COLO829 (cell line): ENCODE measurements at regions not wholly inside any gene's neighbourhood (a gene's known extent, or its start where the extent isn't known, plus 50 kb on each side); places are given as distances from the start of the nearest gene placed in this dataset.
A peak's percentile ranks its signal among the peaks of the same experiment; 100 is the strongest.

ENCODE experiments used
- DNase-seq: peaks from one replicate; pipeline ENCODE4 v3.0.0; 2012; ENCODE audit warnings: low spot score

DNA sequence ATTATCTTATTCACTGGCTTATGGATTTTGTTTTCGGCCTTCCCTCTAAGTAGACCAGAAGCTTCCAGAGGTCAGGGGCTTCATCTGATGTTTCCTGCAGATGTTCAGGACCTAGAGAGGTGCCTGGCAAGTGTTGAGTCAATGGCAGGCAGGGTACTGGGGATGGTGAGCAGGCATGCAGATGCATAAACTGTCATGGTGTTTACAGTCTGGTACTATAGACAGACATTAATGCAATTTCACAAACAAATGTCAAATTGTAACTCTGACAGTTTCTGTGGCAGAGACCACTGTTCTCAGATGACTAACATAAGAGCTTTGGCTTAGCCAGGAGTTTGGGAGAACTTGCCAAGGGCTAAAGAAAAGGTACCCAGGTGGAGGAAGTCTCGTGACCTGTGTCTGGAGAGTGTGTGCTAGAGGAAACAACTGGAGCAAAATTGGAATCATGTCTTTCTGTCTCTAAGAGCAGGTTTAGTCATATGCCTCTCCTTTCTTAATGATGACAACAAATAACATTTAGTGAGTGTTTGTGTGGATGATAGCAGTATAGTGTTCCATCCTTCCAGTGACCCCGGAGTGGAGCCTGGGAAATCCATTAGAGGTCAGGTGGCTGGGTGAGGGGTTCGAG is 53.7 kb upstream of the TRAK1 start:
- DNase-seq = no peak

DNA sequence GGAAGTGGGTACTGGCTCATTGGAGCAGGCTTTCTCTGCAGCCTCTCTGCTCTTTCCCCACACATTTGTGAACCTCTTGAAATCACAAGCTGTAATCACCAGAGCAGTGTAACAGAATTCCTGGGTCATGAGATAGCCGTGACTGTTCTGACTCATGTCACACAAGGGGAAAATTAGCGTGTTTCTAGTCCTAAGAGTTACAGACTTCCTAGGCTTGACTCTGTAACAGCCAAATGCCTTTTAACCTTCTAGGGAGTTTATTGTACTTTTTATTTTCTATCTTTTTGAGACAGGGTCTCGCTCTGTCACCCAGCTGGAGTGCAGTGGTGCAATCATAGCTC is 54.7 kb upstream of the TRAK1 start:
- DNase-seq = peak; percentile 79

DNA sequence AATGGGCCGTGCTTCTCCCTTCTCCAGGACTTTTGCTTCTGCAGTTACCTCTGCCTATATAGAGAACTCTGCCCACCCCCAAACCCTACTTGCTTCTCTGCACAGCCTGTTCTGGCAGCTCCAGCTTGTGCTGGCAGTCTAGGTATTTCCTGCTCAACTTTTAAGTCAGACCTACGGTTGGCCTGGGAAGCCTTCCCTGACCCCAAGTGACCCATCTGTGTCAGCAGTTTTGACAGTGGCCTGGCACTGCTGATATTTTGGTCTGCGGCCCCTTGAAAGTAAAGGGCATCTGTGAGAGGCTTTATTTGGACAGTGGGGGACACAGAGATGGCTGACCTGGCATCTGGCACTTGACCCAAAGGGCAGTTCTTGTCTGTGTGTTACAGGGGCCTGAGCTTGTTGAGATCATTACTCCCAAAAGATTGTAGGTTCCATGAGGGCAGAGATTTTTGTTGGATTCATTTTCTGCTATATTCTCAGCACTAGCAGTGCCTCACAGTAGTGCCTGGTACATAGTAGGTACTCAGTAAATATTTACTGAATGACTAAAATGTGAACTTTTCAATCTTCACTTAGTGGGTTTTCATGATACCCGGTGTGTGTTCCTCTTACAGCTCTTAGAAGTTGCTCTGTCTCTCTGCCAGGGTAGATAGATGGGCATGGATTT is 55.2 kb upstream of the TRAK1 start:
- no peak for DNase-seq

DNA sequence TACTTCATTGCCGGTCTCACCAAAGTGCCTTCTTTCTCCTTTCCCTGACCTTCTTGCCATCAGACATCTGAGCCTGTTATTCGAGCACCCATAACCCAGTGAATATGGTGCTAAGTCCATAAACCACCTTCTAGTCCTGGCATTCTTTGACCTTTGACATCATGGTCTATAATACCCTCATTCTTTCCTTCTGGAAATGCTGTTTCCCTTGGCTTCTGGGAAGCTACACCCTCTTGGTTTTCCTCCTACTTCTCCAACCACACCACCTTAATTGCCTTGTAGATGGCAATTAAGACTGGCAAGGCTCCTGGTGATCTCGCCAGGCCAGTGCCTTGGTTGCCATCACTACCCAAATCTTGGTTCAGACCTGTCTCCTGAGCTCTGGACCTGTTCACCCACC is 56.1 kb upstream of the TRAK1 start:
- no peak for DNase-seq

DNA sequence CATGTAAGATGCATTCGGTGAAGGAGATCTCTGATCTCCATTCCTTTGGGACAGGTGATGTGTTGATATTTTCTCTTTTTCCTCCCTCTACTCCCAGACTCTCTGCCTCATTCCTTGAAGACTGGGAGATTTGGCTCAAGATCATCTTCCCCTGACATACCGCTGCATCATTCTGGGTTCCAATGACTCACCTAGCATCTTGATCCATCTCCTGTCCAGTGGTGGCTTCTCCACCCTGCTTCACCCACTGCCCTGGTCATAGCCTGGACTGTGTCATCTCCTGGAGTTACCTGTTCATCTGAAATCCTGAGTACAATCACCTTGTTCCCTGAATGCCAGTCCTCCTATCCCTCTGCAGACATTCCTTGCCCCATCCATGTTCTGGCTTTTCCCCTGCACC is 57.4 kb upstream of the TRAK1 start:
- DNase-seq = no peak

DNA sequence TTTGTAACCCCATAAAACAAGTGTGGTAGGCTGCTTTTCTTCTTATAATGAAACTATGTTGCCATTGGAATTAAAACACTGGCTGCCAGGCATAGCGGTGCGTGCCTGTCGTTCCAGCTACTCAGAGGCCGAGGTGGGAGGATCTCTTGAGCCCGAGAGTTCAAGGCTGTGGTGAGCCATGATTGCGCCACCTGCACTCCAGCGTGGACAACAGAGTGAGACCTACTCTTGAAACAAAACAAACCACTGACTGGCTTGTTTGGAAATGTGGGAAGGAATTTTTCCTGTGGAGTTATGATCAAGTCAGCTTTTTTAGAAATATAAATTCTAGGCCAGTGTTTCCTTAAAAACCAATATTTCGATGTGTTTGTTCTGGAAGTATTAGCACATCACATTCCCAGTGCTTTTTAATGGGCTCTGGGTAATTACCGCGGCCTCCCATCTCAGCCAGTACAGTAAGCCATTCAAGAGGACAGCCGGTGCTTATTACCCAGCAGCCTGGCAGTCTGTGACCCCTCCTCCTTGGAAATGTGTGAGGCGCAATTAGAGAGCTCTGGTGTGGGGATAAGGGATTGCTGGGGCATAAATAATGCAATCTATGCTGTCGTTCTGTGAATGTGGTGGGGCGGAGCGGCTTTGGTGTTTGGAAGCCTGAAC is 58.3 kb upstream of the TRAK1 start:
- DNase-seq = no peak

DNA sequence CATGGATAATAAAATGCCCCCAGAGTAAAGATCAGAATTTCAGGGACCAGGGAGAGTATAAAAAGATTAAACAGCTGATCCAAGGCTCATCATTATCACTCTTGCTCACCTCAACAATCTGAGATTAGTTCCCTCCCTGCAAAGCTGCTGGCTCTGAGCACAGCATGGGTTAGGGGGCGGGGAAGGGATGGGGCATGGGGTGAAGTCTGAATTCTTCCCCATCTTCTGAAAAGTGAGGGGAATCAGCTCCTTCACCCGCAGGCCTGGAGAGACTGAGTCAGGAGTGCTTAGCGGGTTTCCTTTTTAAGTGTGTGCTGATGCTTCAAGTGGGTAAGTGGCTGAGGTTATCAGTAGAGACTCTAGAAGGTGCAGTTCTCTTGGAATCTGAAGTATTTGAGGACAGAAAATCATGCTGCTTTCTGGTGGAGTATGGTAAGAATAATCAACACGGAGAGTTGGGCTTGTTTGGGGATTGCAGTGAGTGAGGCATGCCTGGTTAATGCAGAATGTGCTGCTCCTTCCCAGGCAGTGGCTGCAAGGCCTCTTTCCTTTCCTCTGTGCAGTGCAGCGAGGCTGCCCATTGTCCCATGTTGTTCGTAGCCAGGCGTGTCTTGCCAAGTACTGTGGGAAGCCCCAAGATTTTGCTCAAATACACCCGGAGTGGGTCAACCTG is 59.2 kb upstream of the TRAK1 start:
- DNase-seq = no peak

DNA sequence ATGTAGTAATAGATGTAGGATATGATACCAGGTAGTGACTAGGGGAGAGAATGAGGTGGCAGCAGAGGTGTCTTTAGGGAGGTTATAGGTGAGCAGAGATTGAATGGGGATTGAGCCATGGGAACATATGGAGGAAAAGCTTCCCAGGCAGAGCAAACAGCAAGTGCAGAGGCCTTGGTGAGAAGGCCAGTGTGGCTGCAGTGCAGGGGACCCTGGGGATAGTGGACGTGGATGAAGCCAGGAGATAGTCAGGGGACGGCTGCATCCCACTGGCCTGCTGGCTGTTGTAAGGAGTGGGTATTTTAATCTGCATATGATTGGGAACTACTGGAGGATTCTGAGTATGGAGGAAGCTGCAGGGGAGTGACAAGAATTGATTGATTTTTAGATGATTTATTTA is 62.7 kb upstream of the TRAK1 start:
- no peak for DNase-seq

DNA sequence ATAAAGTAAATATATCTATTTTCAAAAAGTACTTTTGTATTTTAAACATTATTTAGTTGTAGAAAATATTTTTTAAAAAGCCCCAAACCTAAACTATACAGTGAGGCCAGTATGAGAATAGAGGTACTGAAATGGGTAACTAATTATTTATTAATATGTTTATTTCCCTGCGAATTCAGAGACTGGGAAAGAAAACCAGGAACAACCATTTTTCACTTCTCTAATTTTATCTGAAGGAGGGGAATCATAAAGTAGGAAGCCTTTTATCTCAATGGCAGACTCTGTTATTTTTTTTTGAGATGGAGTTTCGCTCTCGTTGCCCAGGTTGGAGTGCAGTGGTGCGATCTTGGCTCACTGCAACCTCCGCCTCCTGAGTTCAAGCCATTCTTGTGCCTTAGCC is 63.6 kb upstream of the TRAK1 start:
- no peak for DNase-seq

DNA sequence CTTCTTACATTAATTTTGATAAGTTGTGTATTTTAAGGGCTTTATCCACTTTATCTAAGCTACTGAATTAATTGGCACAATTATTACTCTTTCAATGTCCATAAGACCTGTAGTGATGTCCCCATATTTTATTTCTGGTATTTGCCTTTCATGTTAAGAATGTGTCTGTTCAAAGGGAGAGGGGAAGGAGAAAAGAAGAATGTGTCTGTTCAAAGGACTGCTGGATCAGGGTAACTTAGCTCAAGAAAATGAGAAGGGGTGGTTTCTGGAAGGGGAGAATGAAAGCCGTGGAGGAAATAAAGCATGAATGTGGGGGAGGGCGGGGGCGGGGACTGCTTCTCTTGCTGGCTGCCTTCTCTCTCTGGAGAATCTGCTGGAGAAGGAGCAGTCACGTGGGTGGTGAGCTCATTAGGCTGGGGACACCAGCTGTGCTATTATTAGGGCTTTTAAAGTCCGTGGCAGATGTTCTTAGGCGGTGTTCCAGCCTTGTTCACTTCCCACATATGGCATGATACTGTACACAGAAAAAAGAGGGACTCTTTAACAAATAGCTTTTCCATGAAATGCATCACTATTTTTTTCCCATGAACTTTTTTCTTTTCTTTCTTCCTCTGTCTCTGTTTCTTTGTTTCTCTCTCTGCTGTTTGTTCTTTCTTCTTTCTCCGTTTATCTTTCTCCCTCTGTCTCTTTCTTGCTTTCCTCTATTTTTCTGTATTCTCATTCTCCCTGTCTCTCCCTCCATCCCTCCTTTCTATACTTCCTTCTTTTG is 63.7 kb upstream of the ULK4 start:
- DNase-seq = peak; percentile 82

DNA sequence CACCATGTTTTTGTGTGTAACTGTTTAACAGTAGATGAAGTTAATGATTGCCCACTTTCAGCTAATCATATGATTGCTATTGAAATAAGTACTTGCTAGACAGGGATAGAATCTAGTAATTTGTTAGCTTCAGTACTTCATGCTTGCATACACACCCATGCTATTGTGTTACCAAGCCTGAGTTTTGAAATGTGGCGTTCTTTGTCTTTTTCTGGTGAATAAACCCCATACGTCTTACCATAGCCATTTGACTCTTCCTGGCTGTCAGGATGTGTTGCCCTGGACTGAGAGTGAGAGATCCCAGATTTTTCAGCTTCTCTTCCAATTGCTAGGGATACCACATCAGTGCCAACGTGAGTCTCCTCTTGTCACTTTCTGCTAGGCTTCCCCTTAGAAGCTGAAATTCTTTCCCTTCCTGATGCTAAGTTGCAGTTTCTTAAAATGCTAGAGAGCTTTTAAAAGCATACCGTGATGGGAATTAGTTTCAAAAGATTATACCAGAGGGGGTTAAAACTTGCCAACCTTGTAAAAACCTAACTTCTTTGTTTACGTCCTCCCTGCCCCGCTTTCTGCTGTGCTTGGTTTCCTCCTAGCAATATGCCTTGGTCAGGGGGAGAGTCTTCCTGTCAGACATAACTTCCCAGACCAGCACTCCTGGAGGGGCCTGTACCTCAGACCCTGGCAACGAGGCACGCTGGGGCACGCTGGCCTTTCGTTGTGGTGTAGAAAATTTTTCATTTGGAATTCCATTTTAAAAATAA is 62.9 kb upstream of the ULK4 start:
- no peak for DNase-seq

DNA sequence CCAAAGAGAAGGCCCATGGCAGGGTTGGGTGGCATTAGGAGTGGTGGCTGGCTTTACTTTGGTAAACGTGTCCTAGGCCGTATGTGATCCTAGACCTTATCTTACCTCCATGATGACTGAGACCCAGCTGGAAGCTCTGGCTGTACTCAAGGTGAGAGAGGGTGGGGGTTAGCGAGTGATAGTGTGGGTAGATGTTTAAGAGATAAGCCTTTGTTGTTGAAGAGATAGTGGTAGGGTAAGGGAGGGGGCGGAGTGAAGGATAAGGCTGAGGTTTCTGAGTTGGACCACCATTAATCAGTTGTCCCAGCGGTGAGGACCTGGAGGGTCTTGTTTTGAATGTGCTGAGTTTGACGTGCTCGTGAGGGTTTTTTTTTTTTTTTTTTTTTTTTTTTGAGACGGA is 61.5 kb upstream of the ULK4 start:
- no peak for DNase-seq

DNA sequence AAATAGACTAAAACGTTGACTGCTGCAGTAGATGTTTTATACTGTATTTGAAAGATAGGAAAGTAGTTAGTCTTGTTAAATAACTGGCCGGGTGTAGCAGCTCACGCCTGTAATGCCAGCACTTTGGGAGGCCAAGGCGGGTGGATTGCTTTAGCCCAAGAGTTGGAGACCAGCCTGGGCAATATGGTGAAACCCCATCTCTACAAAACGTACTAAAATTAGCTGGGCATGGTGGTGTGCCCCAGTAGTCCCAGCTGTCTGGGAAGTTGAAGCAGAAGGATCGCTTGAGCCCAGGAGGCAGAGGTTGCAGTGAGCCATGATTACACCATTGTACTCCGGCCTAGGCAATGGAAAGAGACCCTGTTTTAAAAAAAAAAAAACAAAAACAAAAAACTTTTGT is 60.5 kb upstream of the ULK4 start:
- DNase-seq = no peak

DNA sequence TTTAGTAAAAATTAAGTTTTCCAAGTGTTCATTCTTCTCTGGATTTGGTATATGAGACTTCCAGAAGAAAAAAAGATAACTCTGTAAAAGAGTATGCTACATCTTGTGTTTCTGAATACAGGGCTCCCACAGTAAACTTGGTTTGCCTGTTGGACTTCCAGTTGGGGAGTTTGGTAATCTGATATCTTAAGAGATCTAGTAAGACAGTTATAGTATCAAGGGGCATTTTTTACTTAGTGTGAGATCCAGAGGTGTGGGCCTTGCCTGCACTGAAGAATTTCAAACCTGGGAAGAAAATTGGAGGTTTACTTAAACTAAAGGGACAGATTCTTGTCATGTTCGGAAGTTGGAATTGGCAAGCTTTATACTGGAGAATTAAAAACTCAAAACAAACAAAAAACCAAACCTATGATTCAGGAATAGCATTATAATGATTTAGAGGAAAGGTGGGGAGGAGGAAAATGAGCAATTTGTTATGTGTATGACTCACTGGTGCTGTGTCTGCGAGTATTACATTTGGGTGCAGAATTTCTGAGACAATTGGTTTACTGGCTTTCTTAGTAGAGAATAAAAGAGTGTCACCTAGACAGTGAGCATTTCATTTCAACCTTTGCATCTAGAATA is 58.9 kb upstream of the ULK4 start:
- no peak for DNase-seq

DNA sequence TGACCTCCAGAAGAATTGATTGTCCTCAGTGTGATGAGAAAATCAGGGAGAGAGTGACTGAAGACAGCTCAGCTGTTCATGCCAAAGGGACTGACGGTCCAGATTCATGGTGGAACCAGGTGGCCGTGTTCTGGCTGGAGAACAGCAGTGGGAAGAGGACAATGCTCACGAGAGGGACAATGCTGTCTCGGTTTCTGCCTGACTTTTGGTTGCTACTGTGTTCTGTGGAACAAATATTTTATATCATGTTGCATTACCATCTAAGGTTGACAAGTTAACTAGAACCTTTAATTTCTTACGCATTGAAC is 58.0 kb upstream of the ULK4 start:
- no peak for DNase-seq

DNA sequence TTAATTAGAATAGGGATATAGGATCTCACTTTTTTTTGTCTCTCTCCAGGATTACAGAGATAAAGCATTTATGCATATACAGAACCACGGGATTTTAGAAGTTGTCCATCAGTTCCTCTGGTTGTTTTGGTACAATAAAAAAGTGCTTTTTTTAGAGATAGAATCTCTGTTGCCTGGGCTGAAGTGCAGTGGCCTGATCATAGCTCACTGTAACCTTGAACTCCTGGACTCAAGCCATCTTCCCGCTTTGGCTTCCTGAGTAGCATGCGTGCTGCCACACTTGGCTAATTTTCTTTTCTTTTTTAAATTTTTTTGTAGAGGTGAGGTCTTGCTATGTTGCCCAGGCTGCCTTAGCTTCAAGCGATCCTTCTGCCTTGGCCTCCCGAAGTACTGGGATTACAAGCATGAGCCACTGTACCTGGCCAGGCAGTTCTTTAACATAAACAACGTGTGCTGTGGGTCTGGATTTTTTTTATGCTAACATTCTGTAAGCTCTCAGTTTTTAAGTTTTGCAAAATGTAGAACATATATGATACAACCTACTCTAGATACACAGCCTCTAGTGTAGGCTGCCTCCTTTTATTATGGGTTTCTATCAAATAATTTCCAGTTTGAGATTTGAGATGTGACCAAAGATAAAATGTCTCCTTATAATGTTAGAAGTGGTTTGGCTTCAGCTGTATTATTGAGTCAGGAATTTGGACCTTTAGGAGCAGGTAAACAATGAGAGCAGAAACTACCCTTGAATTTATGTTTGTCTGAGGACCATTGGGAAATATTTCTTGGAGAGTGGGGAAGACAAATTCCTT is 57.4 kb upstream of the ULK4 start:
- no peak for DNase-seq

DNA sequence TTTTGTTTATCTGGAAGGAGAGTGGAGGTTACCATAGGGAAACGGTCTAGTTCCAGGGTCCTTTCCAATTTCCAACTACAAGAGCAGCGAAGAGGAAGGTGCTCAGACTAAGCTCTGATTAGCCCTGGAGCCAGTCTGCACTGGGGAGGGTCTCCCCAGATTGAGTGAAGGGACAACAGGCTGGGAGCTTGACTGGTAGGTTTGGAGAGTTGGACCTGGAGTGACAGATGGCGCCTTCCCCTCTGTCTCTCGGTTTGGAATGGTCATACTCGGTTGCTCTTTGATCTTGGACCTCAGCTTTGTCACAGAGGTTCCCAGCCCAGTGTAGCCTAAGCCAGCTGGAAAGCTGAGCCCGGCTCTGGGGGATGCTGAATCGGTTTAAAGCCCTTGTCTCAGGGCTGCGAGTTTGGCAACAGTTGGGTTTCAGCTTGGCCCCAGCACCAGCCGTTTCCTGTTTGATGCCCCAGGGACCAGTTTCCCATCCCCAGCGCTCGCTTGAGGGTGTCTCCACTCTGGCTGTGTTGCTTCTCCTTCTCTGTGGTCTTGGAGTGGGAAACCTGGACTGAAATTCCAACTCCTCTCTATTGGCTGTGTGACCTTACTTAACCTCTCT is 53.1 kb upstream of the ULK4 start:
- no peak for DNase-seq

DNA sequence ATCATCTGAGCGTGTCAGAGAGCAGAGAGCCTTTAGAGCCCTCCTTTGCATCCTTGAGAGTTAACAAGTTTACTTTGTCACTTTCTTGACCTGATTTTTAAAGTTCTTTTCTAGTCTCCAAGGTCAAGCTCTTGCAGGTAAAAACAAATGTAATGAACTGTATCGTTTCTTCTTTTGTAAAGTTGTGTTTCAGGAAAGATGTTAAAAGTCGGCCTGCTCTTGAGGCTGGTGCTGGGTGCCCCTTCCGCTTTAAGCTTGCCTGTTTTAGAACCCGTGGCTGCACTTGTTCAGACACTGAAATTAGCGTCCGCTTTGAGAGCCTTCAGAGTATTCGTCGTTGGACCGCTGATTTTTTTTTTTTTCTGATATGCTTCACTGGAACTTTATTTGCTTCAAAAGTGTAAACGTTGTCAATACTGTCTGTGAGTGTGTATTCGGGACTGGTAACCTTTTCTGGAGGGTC is 52.6 kb upstream of the ULK4 start:
- DNase-seq = no peak

DNA sequence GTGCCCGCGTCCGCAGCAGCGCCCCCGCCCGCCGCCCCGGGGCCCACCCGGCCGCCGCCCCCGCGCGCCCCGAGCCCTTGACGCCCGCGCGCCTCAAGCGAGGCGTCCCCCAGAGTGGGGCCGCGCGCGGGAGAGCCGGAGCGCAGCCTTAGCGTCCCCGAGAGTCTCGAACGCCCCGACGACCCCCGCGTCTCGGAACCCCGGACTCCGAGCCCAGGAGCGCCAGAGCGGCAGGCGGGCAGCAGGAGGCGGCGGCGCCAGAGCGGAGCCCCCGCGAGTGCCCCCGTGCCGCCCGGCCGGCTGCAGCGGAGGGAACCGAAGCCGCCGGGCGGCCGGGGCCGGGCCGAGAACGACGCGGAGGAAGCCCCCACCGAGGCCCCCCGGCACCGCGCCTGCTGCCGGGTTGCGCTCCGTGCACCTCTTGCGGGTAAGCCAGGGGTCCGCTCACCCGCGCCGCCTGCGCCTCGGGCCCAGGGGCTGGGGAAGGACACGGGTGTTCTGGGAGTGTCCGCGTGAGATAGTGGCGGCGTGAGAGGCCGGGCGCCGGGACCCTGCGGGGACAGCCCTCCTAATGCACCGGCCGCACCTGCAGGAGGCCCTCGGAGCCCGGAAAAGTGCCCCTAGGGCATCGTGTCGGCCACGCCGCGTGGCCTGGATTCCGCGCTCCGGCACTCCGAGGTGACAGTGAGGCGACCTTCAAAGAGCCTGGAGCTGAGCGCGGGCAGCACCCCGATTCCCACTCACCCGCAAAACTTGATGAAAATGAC is 52.0 kb upstream of the ULK4 start:
- no peak for DNase-seq
